Panc1 (cell line): ENCODE measurements at regions not wholly inside any gene's neighbourhood (a gene's known extent, or its start where the extent isn't known, plus 50 kb on each side); places are given as distances from the start of the nearest gene placed in this dataset.

Experiments
- POLR2AphosphoS5 ChIP-seq: IDR thresholded peaks from 2 replicates; pipeline ENCODE4 v1.6.1; 2012; ENCODE audit warnings: mild to moderate bottlenecking, low read depth, low read length, moderate library complexity
- TCF7L2 ChIP-seq: IDR thresholded peaks from 2 replicates; pipeline ENCODE4 v1.6.1; 2011; ENCODE audit warnings: mild to moderate bottlenecking, low read depth, low read length, inconsistent platforms
- TF ChIP-seq, protein P1 (sequence below): fragments of 450-650 bp; IDR thresholded peaks from 2 replicates; pipeline ENCODE4 v1.5.1; 2017; ENCODE audit warnings: mild to moderate bottlenecking
- TF ChIP-seq, protein P2 (sequence below), 2 experiments: IDR thresholded peaks; 2 replicates each; pipeline ENCODE4 v1.6.1; 2011 to 2012; ENCODE audit warnings: low read depth in 2 of 2, control low read depth in 1 of 2, low read length in 1 of 2, mild to moderate bottlenecking in 1 of 2, moderate library complexity in 1 of 2; ENCODE audit not compliant: insufficient read depth in 1 of 2

DNA sequence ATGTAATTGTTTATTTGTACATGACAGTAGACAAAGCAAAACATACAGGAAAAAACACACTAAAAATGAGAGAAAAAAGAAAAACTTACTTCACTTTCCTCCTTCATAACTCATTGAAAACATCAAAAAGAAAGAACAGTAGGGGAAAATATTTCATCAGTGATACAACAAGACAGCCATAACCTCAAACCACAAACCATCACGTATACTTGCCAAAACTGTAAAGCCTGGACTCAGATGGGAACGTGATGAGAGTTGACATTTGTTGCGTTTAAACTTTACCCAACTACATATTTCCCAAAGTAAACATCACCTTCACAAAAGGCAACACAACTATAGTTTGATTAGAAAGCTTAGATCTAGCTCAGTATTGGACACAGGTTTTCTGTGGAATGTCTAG, 278.2 kb upstream of the COL3A1 start:
- TF ChIP-seq, protein P1, sequence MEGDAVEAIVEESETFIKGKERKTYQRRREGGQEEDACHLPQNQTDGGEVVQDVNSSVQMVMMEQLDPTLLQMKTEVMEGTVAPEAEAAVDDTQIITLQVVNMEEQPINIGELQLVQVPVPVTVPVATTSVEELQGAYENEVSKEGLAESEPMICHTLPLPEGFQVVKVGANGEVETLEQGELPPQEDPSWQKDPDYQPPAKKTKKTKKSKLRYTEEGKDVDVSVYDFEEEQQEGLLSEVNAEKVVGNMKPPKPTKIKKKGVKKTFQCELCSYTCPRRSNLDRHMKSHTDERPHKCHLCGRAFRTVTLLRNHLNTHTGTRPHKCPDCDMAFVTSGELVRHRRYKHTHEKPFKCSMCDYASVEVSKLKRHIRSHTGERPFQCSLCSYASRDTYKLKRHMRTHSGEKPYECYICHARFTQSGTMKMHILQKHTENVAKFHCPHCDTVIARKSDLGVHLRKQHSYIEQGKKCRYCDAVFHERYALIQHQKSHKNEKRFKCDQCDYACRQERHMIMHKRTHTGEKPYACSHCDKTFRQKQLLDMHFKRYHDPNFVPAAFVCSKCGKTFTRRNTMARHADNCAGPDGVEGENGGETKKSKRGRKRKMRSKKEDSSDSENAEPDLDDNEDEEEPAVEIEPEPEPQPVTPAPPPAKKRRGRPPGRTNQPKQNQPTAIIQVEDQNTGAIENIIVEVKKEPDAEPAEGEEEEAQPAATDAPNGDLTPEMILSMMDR, result no peak
- no peak for TF ChIP-seq POLR2AphosphoS5
- no peak for TF ChIP-seq TCF7L2
- TF ChIP-seq, protein P2, sequence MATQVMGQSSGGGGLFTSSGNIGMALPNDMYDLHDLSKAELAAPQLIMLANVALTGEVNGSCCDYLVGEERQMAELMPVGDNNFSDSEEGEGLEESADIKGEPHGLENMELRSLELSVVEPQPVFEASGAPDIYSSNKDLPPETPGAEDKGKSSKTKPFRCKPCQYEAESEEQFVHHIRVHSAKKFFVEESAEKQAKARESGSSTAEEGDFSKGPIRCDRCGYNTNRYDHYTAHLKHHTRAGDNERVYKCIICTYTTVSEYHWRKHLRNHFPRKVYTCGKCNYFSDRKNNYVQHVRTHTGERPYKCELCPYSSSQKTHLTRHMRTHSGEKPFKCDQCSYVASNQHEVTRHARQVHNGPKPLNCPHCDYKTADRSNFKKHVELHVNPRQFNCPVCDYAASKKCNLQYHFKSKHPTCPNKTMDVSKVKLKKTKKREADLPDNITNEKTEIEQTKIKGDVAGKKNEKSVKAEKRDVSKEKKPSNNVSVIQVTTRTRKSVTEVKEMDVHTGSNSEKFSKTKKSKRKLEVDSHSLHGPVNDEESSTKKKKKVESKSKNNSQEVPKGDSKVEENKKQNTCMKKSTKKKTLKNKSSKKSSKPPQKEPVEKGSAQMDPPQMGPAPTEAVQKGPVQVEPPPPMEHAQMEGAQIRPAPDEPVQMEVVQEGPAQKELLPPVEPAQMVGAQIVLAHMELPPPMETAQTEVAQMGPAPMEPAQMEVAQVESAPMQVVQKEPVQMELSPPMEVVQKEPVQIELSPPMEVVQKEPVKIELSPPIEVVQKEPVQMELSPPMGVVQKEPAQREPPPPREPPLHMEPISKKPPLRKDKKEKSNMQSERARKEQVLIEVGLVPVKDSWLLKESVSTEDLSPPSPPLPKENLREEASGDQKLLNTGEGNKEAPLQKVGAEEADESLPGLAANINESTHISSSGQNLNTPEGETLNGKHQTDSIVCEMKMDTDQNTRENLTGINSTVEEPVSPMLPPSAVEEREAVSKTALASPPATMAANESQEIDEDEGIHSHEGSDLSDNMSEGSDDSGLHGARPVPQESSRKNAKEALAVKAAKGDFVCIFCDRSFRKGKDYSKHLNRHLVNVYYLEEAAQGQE (IDR thresholded peaks at IDR 0.05; ENCODE audit: insufficient read depth in 1 of 2, low read depth in 2 of 2, low read length in 1 of 2), result no peak
